Ramos (cell line): ENCODE measurements at regions not wholly inside any gene's neighbourhood (a gene's known extent, or its start where the extent isn't known, plus 50 kb on each side); places are given as distances from the start of the nearest gene placed in this dataset.
"Not testable (repeated sequence)": the region's sequence is repeated elsewhere in the genome, so short reads cannot be mapped to it uniquely, and the experiment has no call there.

ENCODE experiments used
- in situ Hi-C: fragments of 300-500 bp; cut with MboI; formaldehyde crosslinking; loops from one replicate; pipeline ENCODE4 v1.14.3; 2022; ENCODE audit warnings: low sequenced_read_pairs; ENCODE audit not compliant: unreplicated experiment

DNA sequence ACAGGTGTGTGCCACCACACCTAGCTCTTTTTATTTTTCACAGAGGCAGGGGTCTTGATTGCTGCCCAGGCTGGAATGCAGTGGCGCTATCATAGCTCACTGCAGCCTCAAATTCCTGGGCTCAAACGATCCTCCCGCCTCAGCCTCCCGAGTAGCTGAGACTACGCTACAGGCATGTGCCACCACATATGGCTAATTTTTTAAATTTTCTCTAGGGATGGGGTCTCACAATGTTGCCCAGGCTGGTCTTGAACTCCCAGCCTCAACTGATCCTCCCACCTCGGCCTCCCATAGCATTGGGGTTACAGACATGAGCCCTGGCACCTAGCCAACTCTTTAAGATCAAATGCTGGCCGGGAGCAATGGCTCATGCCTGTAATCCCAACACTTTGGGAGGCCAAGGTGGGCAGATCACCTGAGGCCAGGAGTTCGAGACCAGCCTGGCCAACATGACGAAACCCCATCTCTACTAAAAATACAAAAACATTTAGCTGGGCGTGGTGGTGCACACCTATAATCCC is 50.6 kb upstream of the MYL10 start:
- in situ Hi-C loops: not testable (repeated sequence)

DNA sequence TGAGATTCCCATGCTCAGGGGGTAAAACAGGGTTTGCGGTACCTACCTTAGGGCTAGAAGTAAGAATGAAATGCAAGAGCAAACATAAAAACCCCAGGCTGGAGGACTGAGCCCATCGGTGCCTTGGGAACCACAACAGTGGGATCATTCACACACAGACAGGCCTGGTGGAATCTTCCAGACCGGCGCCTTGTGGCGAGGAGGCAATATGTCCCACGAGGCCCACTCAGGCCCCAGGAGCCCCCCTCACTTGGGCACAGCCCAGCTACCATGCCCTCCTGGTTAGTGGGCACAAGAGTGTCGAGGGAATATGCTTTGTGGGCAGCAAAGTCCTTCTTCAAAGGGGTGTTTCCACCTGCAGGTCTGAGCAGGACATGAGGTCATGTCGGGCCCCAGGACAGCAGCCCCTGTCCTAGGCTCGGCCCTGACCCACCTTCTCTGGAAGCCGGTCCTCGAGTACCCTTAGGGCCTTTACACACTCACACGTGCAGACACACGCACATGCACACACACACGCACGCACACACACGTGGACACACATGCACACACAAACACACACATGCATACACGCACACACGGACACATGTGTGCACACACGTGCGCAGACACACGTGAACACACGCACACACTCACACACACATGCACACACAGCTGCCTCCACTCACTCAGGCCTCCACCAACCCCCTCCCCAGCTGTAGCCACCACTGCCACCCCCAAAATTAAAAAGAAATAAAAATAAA is 51.5 kb upstream of the MYL10 start:
- in situ Hi-C loops: no loop called here

DNA sequence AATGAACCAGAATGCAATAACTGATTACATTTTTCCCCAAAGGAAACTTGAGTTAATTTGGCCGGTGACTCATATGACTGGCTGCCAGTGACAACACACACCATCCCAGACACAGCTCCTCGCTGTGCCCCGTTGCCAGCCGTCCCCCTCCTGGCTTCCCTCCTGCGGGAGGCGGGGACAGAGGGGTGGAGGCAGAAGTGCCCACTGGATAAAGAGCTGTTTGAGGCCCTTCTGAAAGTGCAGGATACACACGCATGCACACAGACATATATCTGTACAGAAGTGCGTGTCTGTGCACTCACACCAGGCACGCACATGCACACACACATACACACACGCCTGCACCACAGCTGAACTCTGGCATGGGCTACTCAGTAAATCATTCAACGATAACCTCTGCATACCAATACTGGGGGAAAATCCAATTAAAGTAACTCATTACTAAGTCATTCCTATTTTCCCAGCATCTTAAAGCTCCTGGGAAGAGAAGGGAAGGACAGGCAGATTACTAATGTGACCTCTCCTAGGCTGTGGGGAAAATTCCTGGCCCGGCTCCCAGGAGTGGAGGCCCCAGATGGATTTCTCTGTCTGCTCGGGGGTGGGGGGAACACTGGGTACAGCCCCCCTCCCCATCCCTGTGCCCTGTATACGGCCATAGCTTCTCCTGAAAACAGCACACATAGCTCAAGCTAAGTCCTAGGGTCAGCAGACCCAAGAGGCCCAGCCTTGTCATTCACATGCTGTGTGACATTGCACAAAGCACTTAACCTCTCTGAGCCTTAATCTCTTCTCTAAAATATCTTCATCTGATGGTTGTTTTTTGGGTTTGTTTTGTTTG is 52.3 kb upstream of the MYL10 start:
- in situ Hi-C loops: no loop called here

DNA sequence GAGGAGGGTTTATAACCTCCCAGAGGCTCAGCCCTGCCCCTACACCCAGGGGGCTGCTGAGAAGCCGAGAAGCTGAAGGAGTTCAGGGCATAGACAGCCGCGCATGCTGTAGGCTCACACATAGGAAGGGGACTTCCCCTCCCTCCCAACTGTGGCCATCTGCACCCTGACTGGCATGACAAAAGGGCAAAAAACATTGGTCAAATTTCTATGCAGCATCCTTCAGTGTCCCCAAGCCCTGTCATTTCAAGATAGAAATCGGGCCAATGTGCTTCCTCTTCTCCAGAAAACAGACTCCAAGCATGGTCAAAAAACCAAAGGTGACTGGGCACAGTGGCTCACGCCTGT is 55.9 kb upstream of the MYL10 start:
- in situ Hi-C loops: loop anchor here (5.0 kb wide), 1 partner anchor 127 kb away; no protein-coding TSS in a partner anchor

DNA sequence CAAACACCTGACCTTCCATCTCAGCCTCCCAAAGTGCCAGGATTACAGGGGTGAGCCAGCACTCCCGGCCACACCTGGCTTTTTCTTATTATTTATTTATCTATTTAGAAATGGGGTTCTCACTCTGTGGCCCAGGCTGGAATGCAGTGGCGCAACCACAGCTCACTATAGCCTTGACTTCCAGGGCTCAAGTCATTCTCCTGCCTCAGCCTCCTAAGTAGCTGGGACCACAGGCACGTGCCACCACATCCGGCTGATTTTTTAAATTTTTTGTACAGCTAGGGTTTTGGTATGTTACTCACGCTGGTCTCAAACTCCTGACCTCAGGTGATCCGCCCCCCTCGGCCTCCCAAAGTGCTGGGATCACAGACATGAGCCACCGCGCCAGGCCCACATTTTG is 56.9 kb upstream of the MYL10 start:
- in situ Hi-C loops: loop anchor here (5.0 kb wide), 1 partner anchor 126 kb away; no protein-coding TSS in a partner anchor

DNA sequence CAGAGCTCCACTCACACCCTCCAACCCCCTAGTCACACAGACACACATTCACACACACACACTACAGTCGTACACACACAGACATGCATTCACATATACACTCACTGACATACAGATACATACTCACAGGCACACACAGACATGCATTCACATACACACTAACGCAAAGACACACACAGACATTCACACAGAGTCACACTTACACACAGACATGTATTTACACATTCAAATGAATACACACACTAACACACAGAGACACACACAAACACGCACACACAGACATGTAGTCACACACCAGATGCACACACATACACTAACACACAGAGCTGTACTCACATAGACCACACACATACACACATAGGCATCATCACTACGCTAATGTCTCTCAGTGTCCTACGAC is 58.0 kb upstream of the MYL10 start:
- in situ Hi-C loops: loop anchor here (5.0 kb wide), 1 partner anchor 125 kb away; no protein-coding TSS in a partner anchor

DNA sequence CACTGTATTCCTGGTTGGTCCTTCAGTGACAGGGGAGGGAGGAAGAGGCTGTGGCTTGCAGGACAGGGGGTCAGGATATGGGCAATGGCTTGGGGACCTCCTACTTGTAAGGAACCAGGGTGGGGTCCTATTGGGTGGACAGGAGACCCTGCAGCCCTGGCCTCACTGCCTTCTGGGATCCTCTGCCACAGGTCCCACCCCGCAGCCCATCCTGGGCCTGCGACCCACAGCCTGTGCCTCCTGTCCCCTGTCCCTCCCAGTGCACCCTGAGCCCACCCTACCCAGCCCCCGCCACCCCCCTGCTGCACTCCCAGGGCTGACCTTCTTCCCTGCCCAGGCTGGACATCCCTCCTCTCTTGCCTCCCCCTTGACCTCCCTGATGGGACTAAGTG is 58.7 kb upstream of the MYL10 start:
- in situ Hi-C loops: loop anchor here (5.0 kb wide), 1 partner anchor 125 kb away; no protein-coding TSS in a partner anchor

DNA sequence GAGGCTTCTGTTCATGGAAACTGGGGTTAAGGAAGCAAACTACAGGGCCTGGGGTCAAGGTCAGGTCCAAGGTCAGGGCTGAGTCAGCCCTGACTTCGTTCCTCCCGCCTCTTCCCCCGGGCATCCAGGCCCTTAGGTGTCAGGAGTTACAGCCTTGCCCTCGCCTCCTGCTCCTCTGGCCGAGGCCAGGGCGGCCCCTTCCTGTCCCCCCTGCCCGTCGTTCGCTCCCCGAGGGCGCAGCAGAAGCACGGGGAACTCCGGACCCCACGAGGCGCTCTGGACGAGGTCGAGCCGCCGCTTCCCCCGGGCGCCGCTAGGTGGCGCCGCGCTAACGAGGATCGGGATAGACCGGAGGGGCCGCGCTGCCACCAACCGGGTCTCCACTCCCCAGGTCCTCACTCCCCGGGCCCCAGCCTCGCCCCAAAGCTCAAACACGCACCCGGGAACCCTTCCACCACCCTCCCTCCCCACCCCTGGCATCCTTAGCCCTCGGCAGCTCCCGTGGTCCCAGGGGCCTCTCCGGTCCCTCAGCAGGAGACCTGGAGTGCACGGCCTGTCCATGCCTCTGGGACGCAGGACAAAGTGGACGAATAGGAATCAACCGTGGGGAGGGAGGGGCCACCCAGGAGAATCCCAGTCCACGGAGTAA is 59.2 kb upstream of the MYL10 start:
- in situ Hi-C loops: loop anchor here (5.0 kb wide), 1 partner anchor 124 kb away; no protein-coding TSS in a partner anchor

DNA sequence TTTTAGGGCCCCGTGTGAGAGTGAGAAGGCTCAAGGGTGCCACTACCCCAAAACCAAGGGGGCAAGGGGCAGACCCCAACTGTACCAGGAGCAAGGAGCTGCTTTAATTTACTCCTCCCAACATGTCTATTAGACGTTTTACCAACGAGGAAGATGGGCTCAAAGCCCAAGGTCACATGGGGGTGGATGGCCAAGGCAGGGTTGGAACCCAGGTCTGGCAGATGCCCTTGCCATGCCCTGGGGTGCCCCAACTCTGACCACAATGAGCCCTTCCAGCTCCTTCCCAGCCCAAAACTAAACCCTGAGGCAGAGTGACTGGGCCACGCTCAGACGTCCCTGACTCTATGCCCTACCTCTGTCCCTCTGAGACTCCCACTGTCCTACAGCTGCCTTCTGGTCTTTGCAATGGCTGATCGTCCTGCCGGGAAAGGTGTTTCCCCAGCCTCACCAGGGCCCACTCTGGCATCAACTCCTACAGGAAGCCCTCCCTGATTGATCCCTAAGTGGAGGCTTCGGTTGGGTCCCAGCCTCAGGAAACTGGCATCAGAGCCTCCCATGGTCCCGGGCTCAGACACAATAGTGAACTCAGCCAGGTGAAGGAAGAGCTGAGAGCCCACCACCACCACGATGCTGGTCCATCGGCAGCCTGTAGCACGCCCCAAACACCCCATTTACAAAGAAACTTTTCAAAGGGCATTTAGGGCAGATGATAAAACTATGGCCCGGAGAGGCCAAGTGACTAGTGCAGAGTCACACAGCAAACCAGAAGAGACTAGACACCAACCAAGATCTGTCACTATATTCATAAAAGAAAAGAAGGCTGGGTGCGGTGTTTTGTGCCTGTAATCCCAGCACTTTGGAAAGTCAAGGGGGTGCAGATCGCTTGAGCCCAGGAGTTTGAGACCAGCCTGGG is 60.2 kb upstream of the MYL10 start:
- in situ Hi-C loops: loop anchor here (5.0 kb wide), 1 partner anchor 123 kb away; no protein-coding TSS in a partner anchor

DNA sequence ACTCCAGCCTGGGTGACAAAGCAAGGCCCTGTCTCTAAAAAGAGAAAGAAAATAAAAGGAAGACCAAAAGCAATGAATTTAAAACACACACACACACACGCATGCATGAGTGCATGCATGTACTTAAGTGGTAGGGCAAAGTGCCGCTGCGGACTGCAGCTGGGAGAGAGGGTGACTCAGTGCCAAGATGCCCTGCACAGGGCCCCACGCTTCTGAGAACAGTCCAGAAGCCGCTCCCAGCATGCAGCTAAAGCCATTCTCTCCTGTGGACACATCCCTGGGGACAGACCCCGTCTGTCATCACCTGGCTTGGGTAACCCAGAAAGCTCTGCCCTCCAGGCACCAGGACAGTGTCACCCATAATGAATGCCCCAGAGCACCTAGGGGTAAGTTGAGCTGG is 61.0 kb upstream of the MYL10 start:
- in situ Hi-C loops: no loop called here

DNA sequence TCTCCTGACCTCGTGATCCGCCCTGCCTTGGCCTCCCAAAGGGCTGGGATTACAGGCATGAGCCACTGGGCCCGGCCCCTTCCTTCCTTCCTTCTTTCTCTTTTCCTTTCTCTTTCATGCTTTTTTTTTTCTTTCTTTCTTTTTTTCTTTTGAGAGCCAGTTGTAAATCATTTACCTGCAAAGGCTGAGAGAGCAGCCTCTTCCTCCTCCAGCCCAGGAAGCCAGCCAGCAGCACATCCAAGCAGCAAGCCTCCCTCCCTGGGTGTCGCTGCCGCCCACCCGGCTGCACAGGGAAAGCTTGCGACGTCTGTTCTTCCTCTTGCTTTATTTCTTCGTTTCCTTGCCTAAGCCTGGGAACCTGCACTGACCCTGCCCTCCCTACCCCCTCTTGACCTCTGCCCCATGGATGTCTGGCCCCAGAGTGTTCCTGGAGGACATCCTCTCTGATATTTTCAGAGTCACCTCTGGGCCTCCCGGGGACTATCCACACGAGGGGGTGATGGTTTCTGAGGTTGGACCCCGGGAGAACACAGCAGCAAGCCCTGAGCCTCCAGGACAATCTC is 62.8 kb upstream of the MYL10 start:
- in situ Hi-C loops: no loop called here

DNA sequence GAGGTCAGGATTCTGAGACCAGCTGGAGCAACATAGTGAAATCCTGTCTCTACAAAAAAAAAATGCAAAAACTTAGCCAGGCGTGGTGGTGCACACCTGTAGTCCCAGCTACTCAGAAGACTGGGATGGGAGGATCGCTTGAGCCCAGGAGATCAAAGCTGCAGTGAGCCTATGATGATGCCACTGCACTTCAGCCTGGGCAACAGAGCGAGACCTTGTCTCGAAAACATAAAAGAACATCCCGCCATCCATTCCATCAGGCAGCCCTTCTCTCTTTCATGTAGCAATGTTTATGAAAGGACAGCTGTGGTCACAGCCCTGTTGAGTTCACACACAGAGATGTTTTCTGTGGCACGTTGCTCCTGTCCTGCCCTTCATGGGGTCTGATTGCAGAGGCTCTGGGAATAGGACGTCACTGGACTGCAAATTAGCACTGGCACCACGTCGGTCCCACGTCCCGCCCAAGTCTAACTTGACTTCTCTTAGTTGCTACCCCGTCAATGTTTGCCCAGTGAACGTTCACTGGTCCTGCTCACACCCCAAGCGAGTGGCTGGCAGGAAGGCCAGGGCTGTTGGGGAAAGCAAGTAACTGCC is 64.5 kb upstream of the MYL10 start:
- in situ Hi-C loops: no loop called here

DNA sequence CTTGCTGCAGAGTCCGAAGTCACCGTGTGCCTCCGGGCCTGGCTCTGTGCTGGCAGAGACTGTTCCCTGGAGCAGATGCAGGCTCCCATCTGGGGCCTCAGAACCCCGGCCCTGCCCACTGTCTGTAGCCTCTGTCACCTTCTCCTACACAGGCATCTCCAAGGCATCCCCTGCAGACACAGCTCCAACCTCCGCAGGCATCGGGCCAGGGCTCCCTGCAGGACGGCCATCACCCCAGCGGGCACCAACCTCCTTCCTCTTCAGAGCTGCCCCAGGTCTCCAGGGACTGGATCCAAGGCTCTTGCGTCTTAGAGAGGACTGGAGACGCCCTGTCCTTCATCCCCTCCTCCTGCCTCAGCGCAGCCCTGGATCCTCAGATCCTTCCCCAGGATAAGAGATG is 69.9 kb upstream of the MYL10 start:
- in situ Hi-C loops: no loop called here

DNA sequence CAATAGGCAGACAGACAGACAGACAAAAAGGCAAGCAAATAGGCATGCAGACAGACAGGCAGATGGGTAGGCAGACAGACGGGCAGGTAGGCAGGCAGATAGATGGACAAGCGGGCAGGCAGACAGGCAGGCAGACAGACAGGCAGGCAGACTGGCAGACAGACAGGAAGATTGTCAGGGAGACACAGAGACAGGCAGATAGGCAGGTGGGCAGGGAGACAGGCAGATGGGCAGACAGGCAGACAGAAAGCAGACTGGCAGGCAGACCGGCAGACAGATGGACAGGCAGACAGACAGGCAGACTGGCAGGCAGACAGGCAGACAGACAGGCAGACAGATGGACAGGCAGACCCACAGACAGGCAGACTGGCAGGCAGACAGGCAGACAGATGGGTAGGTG is 70.3 kb upstream of the MYL10 start:
- in situ Hi-C loops: no loop called here

DNA sequence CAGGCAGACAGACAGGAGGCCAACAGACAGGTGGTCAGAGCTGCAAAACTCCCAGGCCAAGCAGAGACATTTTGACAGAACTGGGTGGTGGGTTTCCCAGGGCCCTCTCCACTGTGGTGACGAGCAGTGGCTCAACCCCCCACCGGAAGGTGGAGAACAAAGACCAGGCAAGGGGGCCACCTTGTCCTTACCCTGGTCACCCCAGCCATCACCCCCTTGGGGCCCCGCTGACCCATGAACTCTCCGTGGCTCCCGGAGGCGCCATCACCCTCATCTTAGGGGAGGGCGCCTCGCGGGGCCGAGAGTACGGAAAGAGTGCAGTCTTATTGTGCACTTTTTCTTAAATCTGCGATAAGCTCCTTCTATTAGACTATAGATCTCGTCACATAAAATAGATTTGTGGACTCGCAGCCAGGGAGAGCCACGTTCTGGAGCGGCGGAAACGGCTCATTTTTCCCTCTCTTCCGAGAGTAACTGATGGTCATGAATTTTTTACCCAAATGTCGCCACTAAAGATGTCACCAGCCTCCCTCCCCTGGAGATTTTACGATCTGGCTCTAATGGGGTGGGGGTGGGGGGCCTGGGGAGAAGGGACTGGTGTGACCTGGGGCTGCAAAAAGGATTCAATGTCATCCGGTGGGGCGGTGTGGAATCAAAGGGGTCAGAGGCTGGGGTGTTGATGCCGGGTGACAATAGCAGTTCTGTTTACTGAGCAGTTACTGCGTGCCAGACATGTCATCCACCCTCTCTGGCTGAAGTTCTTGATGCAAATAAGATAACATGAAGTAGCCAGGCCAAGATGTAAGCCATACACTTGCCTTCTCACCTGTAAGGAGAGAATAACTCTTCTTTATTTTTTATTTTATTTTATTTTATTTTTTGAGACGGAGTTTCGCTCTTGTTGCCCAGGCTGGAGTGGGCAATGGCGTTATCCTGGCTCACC is 71.1 kb upstream of the MYL10 start:
- in situ Hi-C loops: no loop called here

DNA sequence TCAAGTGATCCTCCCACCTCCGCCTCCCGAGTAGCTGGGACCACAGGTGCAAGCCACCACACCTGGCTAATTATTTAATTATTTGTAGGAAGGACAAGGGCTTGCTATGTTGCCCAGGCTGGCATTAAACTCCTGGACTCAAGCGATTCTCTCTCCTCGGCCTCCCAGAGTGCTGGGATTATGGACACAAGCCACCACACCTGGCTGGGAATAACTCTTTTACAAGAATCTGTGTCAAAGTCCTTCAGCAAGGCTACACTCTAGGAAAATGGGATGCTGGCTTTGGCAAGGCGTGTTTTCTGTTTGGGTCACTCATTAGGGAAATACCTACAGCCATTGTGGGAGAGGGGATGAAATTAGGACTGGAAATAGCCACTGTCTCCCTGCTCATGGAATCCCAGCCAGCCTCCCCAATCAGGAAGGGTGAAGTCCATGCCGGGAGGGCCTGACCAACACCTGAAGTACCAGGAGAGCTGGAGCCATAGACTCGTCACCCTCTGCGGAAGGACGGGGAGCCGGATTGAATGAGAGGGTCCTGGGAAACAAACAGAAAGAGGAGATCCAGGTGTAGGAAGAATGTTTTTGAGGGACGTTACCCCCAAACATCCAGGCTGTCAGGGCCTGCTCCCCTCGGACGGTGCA is 72.2 kb upstream of the MYL10 start:
- in situ Hi-C loops: no loop called here

DNA sequence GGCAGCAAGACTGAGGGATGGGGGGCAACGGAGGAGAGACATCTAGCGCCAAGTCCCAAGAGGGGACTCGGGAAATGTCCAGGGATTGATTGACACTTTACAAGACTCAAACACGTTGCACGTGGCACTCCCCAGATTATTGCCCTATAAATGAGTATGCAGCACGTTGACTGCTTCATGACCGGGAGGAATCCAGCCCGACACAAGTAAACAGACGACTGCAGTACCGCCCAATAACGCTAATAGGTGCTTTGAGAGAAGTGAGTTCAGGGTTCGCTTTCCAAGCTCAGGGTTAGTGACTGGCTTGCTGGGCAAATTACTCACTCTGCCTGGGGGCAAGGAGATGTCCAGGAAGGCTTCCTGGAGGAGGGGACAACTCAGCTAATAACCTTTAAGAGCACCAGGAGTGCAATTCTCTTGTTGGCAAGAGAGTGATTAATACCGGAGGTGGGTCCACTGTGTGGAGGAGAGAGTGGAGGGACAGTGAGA is 73.3 kb upstream of the MYL10 start:
- in situ Hi-C loops: no loop called here
